Lung (tissue), 11 donors: ENCODE measurements at regions not wholly inside any gene's neighbourhood (a gene's known extent, or its start where the extent isn't known, plus 50 kb on each side); places are given as distances from the start of the nearest gene placed in this dataset.

Experiments
- ATAC-seq: fragments of 200-7000 bp; cut with Tn5 transposase; one replicate; pipeline ENCODE4 v1.9.1; 2020; ENCODE audit warnings: moderate number of reproducible peaks; ENCODE audit not compliant: insufficient read depth, low FRiP score
- DNase-seq, 3 donors: peaks; one replicate each; pipeline ENCODE4 v3.0.0-alpha.2; 2013 to 2017
- H3K27ac ChIP-seq, 2 donors: one replicate each; pipeline ENCODE4 v1.5.1; 2013; ENCODE audit warnings: mild to moderate bottlenecking in 2 of 2, moderate library complexity in 2 of 2, control low read depth in 1 of 2, inconsistent platforms in 1 of 2, low read depth in 1 of 2, low read length in 1 of 2
- H3K27me3 ChIP-seq, 3 donors: one replicate each; pipeline ENCODE4 v1.5.1; 2013; ENCODE audit warnings: low read length in 2 of 3; ENCODE audit not compliant: control insufficient read depth in 3 of 3, insufficient read depth in 3 of 3
- H3K36me3 ChIP-seq, 4 donors: one replicate each; pipeline ENCODE4 v1.5.1; 2013; ENCODE audit warnings: low read length in 4 of 4, mild to moderate bottlenecking in 1 of 4, moderate library complexity in 1 of 4; ENCODE audit not compliant: control insufficient read depth in 4 of 4, insufficient read depth in 4 of 4
- H3K4me1 ChIP-seq, 5 donors: one replicate each; pipeline ENCODE4 v1.5.1; 2013; ENCODE audit warnings: low read length in 5 of 5, mild to moderate bottlenecking in 2 of 5, moderate library complexity in 1 of 5; ENCODE audit not compliant: control insufficient read depth in 5 of 5, insufficient read depth in 5 of 5
- H3K4me3 ChIP-seq: one replicate; pipeline ENCODE4 v1.5.1; 2013; ENCODE audit warnings: mild to moderate bottlenecking, control low read depth, moderate library complexity
- H3K9ac ChIP-seq, 2 donors: one replicate each; pipeline ENCODE4 v1.5.1; 2013; ENCODE audit warnings: low read length in 2 of 2, control low read depth in 1 of 2; ENCODE audit not compliant: insufficient read depth in 1 of 2
- H3K9me3 ChIP-seq, 4 donors: one replicate each; pipeline ENCODE4 v1.5.1; 2013; ENCODE audit warnings: low read length in 3 of 4, mild to moderate bottlenecking in 1 of 4, moderate library complexity in 1 of 4; ENCODE audit not compliant: control insufficient read depth in 4 of 4, insufficient read depth in 3 of 4
- CTCF ChIP-seq: IDR thresholded peaks from 2 replicates; pipeline ENCODE4 v1.5.1; 2012; ENCODE audit warnings: mild to moderate bottlenecking; ENCODE audit errors: control extremely low read depth, extremely low read depth
- WGBS, 2 donors: extraction: QIAGEN DNeasy Blood & Tissue Kit; methylation state at CpG; one replicate each; pipeline ENCODE4 v1.1.7; 2013; 5-methylcytosine and 5-hydroxymethylcytosine counted together
- donor health status: control.
- donor health status: control.
- donor health status: Bipolar disorder and iron deficiency.
- donor health status: healthy.
- donor health status: DM: yes; HTN: yes; CAD: no.

DNA sequence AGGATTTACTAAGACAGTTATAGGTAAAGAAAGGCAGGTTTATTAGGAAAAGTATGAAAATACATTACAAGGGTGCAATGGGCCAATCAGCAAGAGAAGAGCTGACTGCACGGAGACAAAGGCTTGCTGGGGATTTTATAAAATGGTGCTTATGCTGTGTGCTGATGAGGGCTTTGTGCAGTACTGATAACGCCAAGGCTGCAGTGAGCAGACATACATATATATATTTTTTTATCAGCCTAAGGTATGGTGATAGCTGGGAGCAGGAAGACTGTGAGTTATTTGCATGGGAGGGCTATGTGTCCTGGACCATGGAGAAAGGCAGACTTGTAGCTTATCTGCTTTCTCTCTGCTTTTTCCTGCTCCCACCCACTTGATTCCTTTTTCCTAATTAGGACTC lies 208.1 kb upstream of the ACTBL2 start:
- H3K9ac ChIP-seq: no peak overlapping the region
- H3K9me3 ChIP-seq: no peaks in the 10 kb centered on the region
- 95% methylated on average over 2 of the region's 2 CpGs for WGBS, 2 donors
- peaks cover 0 to 32% (median 3%) of the 10 kb centered on the region in 5 donors for H3K4me1 ChIP-seq
- H3K27me3 ChIP-seq: no peaks in the 10 kb centered on the region
- DNase-seq (no peak), ATAC-seq (no peak)
- TF ChIP-seq CTCF: no peak
- no peaks in the 10 kb centered on the region for H3K36me3 ChIP-seq
- H3K27ac ChIP-seq: no peak overlapping the region
- H3K4me3 ChIP-seq: no peak overlapping the region

DNA sequence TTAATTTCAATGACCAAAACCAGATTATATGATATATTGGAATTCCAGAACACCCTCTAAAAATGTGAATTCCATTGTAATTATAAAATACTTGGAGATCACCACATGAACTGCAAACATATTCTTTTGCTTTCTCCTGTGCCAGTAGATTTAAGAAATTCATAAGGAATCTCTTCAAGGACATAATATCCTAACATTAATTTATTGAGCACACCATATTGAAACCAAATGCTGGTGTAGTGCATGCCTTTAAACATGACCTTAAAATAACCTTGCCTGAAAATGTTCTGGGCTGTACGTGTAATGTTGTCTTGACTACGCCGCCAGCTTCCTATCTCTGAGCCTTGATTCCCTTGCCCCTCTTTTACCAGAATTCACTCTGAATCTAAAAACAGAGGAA lies 205.0 kb upstream of the ACTBL2 start:
- Histone ChIP-seq H3K9ac (no peak overlapping the region), H3K4me3 (no peak overlapping the region), H3K36me3 (no peaks in the 10 kb centered on the region), H3K27me3 (no peaks in the 10 kb centered on the region), H3K9me3 (no peaks in the 10 kb centered on the region), H3K27ac (no peak overlapping the region), H3K4me1 (peaks cover 0 to 7% (median 0%) of the 10 kb centered on the region in 5 donors)
- DNase-seq: no peak
- ATAC-seq: no peak
- 91 to 92% methylated on average over 3 of the region's 3 CpGs for WGBS, 2 donors
- TF ChIP-seq CTCF: no peak

DNA sequence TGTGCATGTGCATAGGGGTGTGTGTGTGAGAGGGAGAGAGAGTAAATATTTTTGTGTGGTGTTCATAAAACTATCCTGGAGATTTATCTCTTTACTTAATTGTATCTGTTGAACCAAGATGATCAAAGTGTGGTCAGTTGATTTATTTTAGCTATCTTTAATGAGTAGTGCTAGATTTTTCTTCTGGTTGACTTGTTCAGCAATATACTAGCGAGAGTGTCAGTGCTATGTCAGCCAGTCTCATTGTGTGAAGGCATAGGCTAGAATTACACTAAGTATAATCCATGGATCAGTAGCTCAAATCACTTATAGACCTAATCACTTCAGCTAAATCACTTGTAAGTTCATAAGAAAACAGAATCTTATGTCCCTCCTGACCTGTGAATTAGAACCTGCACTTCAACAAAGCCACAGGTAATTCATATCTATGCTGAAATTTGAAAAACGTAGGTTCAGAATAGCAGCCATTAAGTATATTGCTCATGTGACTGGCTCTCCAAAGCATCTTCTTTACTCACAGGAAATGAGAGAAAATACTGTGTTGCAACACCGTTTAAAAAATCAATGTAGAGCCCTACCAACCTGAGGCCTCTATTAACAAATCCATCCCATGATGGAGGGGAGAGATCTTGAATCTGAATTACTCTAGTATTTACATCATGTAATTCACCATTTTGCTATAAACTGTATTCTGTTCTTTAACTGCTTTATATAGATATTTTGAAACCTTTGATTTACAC lies 203.1 kb upstream of the ACTBL2 start:
- ATAC-seq: no peak
- no peak for DNase-seq
- no peaks in the 10 kb centered on the region for H3K27me3 ChIP-seq
- H3K4me1 ChIP-seq: peaks cover 0 to 4% (median 2%) of the 10 kb centered on the region in 5 donors
- H3K36me3 ChIP-seq: no peaks in the 10 kb centered on the region
- H3K9ac ChIP-seq: no peak overlapping the region
- H3K4me3 ChIP-seq: no peak overlapping the region
- H3K27ac ChIP-seq: no peak overlapping the region
- TF ChIP-seq CTCF: no peak
- H3K9me3 ChIP-seq: no peaks in the 10 kb centered on the region
- WGBS, 2 donors: 78 to 81% methylated on average over 3 of the region's 3 CpGs

DNA sequence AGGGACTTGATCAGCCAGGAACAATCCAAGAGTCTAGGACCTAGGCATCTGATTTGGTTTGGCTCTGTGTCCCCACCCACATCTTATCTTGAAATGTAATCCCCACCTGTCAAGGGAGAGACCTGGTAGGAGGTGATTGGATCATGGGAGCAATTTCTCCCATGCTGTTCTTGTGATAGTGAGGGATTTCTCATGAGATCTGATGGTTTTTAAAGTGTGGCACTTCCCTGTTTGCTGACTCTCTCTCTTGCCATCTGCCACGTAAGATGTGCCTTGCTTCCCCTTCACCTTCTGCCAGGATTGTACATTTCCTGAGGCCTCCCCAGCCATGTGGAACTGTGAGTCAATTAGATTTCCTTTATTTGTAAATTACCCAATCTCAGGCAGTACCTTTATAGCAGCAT lies 201.7 kb upstream of the ACTBL2 start:
- H3K27ac ChIP-seq: no peak overlapping the region
- H3K4me1 ChIP-seq: peaks cover 0 to 4% (median 2%) of the 10 kb centered on the region in 5 donors
- no peaks in the 10 kb centered on the region for H3K36me3 ChIP-seq
- H3K9me3 ChIP-seq: peaks cover 0 to 2% (median 0%) of the 10 kb centered on the region in 4 donors
- ATAC-seq (no peak), DNase-seq (no peak)
- TF ChIP-seq CTCF: no peak
- WGBS, 2 donors: 40 to 77% methylated on average over 1 of the region's 1 CpG
- H3K9ac ChIP-seq: no peak overlapping the region
- H3K27me3 ChIP-seq: no peaks in the 10 kb centered on the region
- no peak overlapping the region for H3K4me3 ChIP-seq
